ENCODE measurements at regions not wholly inside any gene's neighbourhood (a gene's known extent, or its start where the extent isn't known, plus 50 kb on each side); places are given as distances from the start of the nearest gene placed in this dataset.
A peak's percentile ranks its signal among the peaks of the same experiment; 100 is the strongest.

- H2AFZ ChIP-seq (ENCODE audit: control insufficient read depth, low read depth, low read length): no peak overlapping the region
- ChIA-PET CTCF (interaction anchor here (1.2 kb wide), 1 partner anchor 53 kb away, joined by 4 read pairs; no protein-coding TSS in a partner anchor), POLR2A (no interaction called here), SMC1A (ENCODE audit: uncharacterized antibody, unreplicated experiment) (no interaction called here), RAD21 (ENCODE audit: unreplicated experiment) (no interaction called here)
- H3K4me3 ChIP-seq: no peak overlapping the region
- no peak overlapping the region for H3K9ac ChIP-seq (ENCODE audit: control insufficient read depth, insufficient read depth, low read length)
- H3K9me3 ChIP-seq (replicated peaks; ENCODE audit: control insufficient read depth, insufficient read depth, low read length): no peaks in the 10 kb centered on the region
- FAIRE-seq (no peak), DNase-seq (ENCODE audit: low read depth, low spot score) (no peak), ATAC-seq (peak; percentile 42; the same call in 2 of the 3 replicates)
- no peaks in the 10 kb centered on the region for H3K4me1 ChIP-seq (ENCODE audit: control insufficient read depth, insufficient read depth, low read length)
- no peak overlapping the region for H3K4me2 ChIP-seq (ENCODE audit: control insufficient read depth, insufficient read depth)
- no peaks in the 10 kb centered on the region for H3K79me2 ChIP-seq (ENCODE audit: control insufficient read depth, insufficient read depth, low read length)
- H3K27me3 ChIP-seq (replicated peaks in 1 of 2; ENCODE audit: control insufficient read depth in 2 of 2, insufficient read depth in 2 of 2, low read length in 1 of 2): peaks cover 3 to 9% of the 10 kb centered on the region in 2 experiments; a peak in 3 of 4 replicates
- in situ Hi-C loops (cut with MboI): no loop called here
- no peaks in the 10 kb centered on the region for H3K36me3 ChIP-seq (ENCODE audit: control insufficient read depth in 2 of 2, insufficient read depth in 2 of 2, low read length in 1 of 2)
- H4K20me1 ChIP-seq (ENCODE audit: control insufficient read depth, insufficient read depth): no peaks in the 10 kb centered on the region
- intact Hi-C loops (cut with micrococcal nuclease; ENCODE audit: unreplicated experiment): no loop called here
- WGBS (ENCODE audit: insufficient coverage, insufficient replicate concordance, low lambda C conversion rate, missing lambda C conversion rate): 8% methylated on average over 13 of the region's 15 CpGs
- TF ChIP-seq E2F4 (IDR thresholded peaks at IDR 0.05; ENCODE audit: low read depth, low read length) (no peak), YY1 (IDR thresholded peaks at IDR 0.05; ENCODE audit: low read depth, low read length) (no peak), ATF3 (IDR thresholded peaks at IDR 0.05; ENCODE audit: borderline replicate concordance, extremely low read depth, low read depth, low read length) (no peak), NFYB (IDR thresholded peaks at IDR 0.05; ENCODE audit: insufficient read depth, low read depth, low read length) (no peak)
- H3K27ac ChIP-seq (ENCODE audit: control insufficient read depth, insufficient read depth): no peak overlapping the region
- no TSS peak for BruUV-seq (replicated peaks)
Observed at GRCh38 chr20:62561182-62561581, 81.1 kb upstream of the SLCO4A1 start.

DNA sequence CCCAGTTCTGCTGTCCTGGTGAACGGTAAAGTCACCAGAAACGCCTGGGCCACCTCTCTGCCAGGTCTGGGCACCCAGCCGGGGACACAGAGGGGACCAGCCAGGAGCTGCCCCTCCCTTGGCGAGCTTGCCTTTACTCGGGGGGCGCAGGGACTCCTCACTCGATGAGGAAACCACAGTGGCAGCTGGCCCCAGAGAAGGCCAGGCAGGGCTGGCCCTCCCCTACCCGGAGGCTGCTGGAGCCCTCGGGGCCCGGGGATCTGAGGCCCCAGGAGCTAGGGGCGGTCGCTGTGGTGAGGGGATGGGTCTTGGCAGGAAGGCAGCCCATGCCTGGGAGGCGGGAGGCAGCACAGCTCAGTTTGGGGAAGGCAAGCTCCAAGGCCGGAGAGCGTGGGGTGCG lies 80.4 kb upstream of the SLCO4A1 start:
- H3K4me3 ChIP-seq: no peak overlapping the region
- no peak overlapping the region for H3K4me2 ChIP-seq (ENCODE audit: control insufficient read depth, insufficient read depth)
- intact Hi-C loops (cut with micrococcal nuclease; ENCODE audit: unreplicated experiment) (no loop called here), in situ Hi-C loops (cut with MboI) (no loop called here)
- no peaks in the 10 kb centered on the region for H3K79me2 ChIP-seq (ENCODE audit: control insufficient read depth, insufficient read depth, low read length)
- no peaks in the 10 kb centered on the region for H3K9me3 ChIP-seq (replicated peaks; ENCODE audit: control insufficient read depth, insufficient read depth, low read length)
- H3K36me3 ChIP-seq (ENCODE audit: control insufficient read depth in 2 of 2, insufficient read depth in 2 of 2, low read length in 1 of 2): no peaks in the 10 kb centered on the region
- ChIA-PET POLR2A (no interaction called here), SMC1A (ENCODE audit: uncharacterized antibody, unreplicated experiment) (no interaction called here), CTCF (interaction anchor here (1.2 kb wide), 1 partner anchor 52 kb away, joined by 4 read pairs; no protein-coding TSS in a partner anchor), RAD21 (ENCODE audit: unreplicated experiment) (no interaction called here)
- H4K20me1 ChIP-seq (ENCODE audit: control insufficient read depth, insufficient read depth): no peaks in the 10 kb centered on the region
- H3K27me3 ChIP-seq (replicated peaks in 1 of 2; ENCODE audit: control insufficient read depth in 2 of 2, insufficient read depth in 2 of 2, low read length in 1 of 2): peaks cover 3 to 9% of the 10 kb centered on the region in 2 experiments; a peak in 3 of 4 replicates
- FAIRE-seq: no peak
- no TSS peak for BruUV-seq (replicated peaks)
- H3K27ac ChIP-seq (ENCODE audit: control insufficient read depth, insufficient read depth): no peak overlapping the region
- no peaks in the 10 kb centered on the region for H3K4me1 ChIP-seq (ENCODE audit: control insufficient read depth, insufficient read depth, low read length)
- 12% methylated on average over 14 of the region's 16 CpGs for WGBS (ENCODE audit: insufficient coverage, insufficient replicate concordance, low lambda C conversion rate, missing lambda C conversion rate)
- no peak overlapping the region for H3K9ac ChIP-seq (ENCODE audit: control insufficient read depth, insufficient read depth, low read length)
- no peak for ATAC-seq
- no peak overlapping the region for H2AFZ ChIP-seq (ENCODE audit: control insufficient read depth, low read depth, low read length)
- DNase-seq (ENCODE audit: low read depth, low spot score): no peak
- TF ChIP-seq CUX1 (IDR thresholded peaks at IDR 0.05; ENCODE audit: insufficient replicate concordance, low read depth, low read length): no peak
- TF ChIP-seq NR2F1 (conservative IDR thresholded peaks at IDR 0.05): no peak
- TF ChIP-seq BCL3 (IDR thresholded peaks at IDR 0.05; ENCODE audit: borderline replicate concordance, insufficient read depth, low read depth, low read length, poor library complexity, severe bottlenecking): no peak
- no peak for TF ChIP-seq MAX (IDR thresholded peaks at IDR 0.05; ENCODE audit: low read depth, low read length)

All from GM12878 (cell line).